NCI-H146 treated with DMSO at 0.1 percent for 48 hours (cell line): ENCODE measurements at regions not wholly inside any gene's neighbourhood (a gene's known extent, or its start where the extent isn't known, plus 50 kb on each side); places are given as distances from the start of the nearest gene placed in this dataset.
"Not testable (repeated sequence)": the region's sequence is repeated elsewhere in the genome, so short reads cannot be mapped to it uniquely, and the experiment has no call there.

ENCODE experiments used
- DNase-seq: peaks from one replicate; lab custom pipeline; 2025; ENCODE audit not compliant: unreplicated experiment; lab: John Stamatoyannopoulos, UW

DNA sequence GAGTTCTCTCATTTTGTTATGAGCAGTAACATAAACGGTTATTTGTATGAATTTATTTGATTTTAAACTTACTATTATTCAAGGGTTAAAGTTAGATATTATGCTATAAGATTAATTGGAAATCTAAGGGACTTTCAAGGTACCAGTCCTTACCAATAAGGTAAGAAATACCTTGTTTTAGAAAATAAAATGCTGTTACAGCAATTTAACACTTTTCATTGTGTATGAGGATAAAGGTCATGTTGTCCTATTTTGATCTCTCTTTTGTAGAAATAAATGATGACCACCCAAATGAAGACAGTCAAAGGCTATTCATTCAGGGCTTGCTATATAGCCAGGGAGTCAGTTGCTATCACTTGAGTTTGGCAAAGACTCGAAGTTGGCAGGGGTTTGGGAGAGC, 1185.9 kb upstream of the GOT2 start:
- DNase-seq, result no peak

DNA sequence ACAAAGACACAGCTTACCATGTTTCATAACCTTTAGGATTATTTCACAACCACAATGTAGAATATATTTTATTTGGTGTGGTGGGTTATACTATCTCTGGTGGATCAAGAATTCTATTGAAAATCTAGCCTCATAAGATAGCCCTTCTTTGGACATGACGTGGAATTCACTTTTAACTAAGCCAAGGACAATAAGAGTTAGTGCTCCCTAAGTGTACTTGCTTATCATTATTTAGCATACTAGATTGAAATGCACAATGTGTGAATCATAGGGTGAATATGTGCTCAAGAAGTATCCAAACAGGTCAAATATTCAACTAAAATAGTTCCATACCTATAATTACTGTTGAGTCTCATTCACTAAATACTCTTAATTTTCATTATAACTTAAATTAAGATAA, 1179.5 kb upstream of the GOT2 start:
- DNase-seq, result no peak

DNA sequence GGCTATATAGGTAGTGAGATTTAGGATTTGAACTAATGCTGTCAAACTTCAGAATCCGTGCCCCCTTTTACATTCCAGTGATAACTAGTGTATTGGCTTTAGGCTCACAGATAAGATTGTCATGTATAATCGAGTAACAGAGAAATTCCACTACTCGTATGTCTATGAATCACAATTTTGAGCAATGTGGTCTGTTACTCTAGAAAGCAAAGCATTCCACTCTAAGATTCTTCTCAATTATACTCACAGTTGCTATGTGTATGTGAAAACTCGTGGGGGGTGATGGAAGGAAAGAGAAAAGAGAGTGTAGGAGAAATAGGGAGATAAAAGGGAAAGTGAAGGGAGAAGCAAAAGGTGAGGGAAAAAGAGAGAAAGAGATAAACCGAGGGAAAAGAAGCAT, 1175.1 kb upstream of the GOT2 start:
- DNase-seq, result no peak

DNA sequence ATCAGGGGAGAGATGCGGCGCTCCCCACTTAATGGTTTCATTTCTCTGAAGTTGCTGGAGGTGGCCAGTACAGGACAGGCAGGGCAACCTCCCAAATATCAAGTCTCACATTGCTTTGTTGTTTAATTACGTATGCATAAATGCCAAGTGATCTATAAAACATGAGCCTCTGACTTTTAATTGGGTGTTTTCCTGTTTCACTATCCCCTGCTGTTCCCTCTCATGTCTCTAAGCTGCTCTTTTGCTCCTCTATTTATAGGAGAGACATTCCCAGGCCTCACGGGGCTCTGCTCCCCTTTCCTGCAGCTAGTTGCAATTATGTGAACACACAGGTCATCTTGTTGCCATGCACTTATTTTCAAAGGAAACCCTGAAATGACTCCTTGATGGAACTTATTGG, 1173.5 kb upstream of the GOT2 start:
- no peak for DNase-seq

DNA sequence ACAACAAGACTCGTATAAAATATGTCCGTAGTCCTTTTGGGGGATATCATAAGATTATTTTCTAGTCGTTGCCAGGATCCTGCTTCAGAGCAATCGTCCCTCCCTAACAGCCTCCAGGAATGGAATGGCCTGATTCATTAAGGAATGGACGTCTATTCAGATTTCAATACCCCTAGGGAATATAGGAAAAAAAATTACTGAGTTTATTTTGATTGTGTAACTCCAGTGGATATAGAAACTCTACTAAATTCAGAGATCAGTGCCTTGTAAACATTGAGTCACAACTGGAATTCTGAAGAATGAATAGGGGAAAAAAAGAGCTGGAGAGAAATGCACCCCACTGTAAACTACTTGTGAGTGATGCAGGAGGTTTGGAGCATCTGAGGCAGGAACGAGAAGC, 1171.5 kb upstream of the GOT2 start:
- no peak for DNase-seq

DNA sequence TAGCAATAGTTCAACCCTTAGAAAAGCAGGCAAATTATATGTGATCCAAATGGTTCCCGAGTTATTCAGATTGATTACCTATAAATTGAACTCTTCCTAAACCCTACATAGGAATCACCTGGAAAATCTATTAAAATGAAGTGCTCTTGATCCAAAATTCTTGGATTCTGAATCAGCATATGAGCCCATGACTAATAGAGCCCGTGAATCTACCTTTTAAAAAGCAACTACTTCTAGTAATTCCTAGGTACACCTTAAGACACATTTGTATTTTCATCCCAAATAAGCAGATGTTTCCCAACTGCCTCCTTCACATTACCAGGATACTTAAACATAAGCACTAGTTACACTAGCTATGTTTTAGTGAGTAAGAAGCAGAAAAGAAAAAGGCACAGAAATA, 1171.0 kb upstream of the GOT2 start:
- DNase-seq, result no peak

DNA sequence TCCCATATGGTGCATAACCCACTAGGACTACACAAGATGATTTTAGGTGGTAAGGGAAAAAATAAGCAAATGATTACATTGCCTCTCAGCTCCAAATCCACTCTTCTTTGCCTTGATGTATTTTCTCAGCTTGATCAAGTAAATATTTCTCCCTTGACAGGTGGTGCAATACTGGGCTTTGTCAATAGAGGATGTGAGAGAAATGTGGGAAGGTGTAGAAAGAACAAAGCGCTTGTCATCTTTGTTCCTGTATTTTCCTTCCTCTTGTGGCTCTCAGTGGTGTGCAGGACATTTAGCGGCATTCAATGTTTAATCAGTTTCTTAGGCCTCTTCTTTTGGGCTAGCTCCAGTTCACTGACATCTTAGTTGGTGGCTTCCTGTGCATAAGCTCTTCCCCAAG, 1165.8 kb upstream of the GOT2 start:
- DNase-seq, result no peak

DNA sequence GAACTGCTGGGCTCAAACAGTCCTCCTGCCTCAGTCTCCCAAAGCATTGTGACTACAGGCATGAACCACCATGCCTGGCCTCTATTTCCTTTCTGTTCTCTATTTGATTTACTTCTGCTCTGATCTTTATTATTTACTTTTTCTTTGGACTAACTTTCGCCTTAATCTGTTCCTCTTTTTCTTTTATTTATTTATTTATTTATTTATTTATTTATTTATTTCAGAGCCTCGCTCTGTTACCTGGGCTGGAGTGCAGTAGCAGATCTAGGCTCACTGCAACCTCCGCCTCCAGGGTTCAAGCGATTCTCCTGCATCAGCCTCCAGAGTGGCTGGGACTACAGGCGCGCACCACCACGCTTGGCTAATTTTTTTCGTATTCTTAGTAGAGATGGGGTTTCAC, 1158.3 kb upstream of the GOT2 start:
- DNase-seq, result no peak

DNA sequence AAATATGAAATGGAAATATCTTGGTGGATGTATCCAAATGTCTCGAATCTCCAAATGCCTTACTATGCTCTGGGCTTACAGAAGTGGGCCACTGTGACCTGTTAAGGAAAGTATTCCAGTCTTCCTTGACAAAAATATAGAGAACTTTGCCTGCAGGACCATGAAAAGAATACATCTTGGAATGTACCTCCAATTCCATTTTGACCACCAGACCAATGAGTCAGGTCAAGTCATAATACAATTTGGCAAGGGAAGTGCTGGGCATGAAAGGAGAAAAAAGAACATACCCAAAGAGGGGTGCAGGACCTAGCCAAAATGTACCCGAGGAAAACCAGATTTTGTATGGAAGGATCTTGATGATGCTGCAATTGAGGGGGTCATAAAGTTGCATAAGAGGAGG, 1153.7 kb upstream of the GOT2 start:
- no peak for DNase-seq

DNA sequence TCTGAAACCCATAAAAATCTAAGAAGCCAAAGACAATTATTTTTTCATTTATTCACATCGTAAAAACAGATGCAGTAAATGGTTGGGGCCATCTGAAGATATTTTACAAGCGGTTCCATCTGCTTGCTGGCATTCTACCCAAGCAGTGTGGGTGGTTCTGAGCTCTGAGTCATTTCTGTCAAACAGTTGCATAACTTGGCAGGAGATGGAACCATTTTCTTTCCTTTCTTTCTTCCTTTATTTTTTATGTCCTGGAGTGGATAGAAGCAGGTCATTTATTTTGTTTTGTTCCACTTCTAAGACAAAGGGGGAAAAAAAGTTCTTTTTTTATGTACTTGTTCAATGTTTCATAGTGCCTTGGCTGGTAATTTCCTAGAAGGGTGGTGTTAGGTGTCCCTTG, 1151.9 kb upstream of the GOT2 start:
- DNase-seq, result no peak

DNA sequence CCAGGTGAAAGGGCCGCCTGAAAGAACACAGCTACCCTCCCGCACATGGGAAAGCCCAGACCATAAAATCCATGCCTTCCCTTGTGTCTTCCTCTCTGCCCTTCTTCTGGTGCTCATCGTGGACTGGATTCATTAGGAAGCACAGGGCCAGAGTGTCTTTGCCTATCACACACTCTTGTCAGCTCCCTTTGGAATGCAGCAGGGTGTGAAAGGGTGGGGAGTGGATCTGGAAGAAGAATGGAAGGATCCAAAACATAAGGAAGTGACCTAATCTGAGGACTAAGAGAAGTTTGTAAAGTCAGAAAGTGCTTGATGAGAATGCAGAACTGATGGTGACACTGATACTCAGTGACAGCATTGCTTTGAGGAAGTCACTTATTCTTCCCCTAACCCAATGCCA, 1147.3 kb upstream of the GOT2 start:
- DNase-seq, result no peak

DNA sequence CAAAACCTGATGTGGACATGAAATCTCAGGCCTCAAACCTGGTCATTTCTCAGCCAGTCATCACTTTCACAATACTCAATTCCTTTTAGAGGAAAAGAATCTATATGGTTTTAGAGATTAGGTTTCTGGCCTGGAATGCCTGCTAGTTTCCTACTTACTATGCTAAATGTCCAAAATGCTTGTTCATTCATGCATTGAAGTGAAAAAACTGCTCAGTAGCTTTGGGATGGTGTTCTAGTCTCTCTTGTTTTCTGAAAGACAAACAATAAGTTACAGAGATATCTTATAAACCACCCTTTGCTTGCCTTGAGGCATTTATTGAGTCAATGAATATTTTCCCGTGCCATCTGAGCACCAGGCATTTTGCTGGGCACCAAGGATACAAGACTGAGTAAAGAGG, 1146.5 kb upstream of the GOT2 start:
- no peak for DNase-seq

DNA sequence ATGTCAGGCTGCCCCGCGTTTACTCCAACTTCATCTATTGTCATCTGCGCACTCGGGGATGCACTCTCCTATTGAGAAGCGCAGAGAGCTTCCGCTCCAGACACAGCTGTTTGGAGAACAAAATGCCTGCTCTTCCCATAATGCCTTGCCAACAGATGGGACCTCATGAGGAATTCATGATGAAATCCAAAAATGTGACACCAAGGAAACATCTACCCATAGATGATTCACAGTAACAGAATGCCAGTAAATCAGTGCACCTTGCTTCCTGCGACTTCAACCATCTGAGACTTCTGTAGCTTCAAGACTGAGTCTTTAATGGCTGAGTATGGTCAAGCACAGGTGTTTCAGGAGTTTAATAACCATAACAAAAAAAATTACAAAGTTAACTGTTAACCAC, 1144.9 kb upstream of the GOT2 start:
- DNase-seq, result no peak

DNA sequence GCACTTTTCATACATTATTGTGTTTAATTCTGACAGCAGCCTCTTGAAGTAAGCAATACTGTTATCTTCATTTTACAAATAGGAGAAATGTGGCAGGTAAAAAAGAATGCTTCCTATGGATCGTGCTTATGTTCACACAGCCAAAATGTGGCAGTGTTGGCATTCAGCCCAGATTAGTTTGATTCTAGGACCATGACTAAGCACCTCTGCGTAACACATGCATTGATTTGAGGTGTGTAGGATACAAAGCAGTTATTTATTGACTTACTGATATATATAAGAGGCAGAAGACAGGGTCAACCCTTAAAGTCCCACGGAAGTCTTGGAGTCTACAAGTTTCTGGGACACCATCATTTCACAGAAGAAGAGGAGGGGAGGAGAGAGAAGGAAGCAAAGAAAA, 1144.4 kb upstream of the GOT2 start:
- no peak for DNase-seq

DNA sequence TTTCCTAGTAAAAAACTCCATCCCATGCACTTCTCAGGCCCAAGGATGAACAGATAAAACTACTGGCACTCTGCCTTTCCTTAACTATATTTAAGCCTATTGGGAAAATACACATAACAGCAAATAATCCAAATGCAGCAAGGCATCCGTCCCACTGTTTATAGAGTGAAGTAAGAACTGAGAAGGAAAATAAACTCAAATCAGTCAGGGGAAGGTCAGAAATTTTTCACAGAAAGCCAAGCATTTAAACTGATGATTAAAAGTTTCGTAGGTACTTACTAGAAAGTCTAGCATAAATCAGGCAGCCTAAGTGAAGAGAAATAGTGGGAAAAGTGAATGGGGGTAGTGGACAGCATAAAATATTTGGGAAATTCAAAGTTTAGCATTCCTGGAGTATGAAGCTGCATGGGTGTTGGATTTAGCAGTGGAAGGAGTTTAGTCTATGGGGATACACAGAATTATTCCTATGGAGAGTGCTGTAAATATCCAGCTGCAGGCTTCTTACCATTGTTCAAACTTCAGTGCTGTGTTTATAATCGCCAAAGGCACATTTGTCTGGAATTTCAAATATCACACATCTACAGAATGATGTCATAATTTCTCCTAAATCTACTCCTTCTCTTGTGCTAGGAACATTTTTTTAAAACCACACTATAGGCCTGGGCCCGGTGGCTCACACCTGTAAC, 1131.0 kb upstream of the GOT2 start:
- DNase-seq, result no peak

DNA sequence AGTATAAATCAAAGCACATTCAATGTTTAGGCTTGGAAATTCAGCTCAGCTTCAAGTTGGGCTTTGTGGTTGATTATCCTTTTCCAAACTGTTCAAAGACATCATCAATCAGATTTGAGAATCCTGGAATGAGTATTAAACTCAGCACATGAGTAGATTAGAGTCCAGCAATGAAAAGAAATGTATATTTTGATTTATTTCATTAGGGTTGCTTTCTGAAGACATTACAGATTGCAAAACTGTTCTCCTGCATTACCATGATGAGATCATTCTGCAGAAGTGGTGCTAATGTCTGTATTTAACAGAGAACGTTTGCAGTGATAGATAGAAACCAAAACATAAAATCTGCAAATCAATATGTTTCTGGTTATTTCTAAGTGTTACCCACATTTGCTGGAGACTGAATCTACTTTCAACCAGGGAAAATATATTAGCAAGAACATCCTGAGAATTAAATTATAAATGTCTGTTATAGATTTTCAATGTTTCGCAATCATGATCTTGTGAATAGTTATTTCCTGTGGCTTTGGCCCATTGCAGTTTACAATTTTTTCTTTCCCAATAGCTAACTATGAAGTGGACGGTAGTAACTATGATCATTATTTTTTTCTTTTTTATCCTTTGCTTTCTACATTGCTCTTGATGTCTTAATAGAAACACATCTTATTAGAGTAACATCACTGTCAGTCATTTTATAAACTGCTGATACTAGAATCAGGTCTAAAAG, 1125.7 kb upstream of the GOT2 start:
- no peak for DNase-seq

DNA sequence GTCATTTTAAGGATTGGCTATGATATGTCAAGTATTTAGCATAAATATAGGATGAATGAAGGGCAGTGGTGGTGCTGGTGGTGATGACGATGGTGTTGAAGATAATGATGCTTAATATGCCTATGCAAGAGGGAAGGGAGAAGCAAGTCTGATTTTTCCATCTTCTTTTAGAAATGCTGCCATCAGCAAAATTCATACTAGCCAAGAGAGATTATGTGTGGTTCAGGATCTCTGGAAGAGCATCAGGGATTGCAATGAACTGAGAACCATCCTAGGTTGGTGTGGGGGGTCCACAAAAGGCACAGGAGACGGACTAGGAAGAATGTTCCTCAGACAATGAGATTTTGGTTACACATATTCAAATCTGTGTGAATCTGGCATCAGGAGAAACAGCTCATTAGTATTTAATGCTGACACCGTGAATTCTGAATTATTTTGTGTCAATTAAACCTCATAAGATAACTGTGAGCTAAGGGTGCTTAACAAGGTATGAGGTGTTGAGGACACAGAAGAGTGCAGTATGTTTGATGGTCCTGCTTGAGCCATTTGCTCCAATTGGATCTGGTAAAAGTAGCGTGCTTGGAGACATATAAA, 1120.8 kb upstream of the GOT2 start:
- no peak for DNase-seq

DNA sequence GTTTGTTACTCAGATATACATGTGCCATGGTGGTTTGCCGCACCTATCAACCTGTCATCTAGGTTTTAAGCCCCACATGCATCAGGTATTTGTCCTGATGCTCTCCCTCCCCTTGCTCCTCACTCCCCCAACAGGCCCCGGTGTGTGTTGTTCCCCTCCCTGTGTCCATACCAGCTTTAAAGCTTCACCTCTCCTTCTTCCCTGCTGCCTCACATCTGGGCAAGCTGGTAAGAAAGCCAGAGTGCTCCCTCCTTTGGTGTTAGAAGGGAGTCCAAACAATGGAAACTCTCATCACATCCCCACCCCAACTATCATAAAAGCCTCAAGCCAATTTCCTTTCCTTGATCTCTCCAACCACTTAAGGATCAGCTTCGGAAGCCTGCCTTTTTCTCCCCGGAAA, 1115.6 kb upstream of the GOT2 start:
- DNase-seq, result no peak

DNA sequence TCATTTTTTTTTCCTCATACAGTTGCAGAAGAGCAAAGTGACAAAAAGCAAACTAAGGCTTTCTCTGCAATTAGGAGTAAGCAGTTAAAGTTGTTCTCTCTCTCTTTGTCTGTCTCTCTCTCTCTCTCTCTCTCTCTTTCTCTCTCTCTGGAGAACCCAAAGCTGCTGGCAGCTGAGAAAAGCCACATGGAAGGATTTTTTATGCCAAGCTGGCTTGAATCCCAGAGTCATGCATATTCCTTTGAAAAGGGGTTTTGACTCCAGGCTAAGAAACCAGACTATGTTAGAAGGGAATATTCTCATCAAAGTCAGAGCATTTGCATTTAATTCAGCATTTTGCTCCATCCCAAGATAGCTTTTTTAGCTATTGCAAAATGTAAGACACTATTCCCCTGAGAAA, 1114.2 kb upstream of the GOT2 start:
- no peak for DNase-seq

DNA sequence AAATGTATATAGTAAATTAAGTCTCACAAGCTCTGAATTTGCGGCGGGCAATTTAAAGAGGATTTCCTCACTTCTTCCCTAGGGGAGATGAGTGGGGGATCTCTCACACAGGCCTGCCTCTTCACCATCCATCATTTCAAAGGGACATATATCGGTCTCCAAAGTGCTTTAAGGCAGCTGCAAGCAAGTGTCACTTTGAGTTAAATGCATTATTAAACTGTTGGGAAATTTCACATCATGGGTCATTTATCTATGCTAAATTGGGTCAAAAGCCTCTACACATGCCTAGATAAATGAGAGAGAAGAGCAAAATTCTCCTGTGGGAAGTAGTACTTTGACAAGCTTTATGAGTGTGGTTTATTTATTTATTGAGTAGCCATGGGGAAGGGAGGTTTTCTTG, 1106.1 kb upstream of the GOT2 start:
- no peak for DNase-seq

DNA sequence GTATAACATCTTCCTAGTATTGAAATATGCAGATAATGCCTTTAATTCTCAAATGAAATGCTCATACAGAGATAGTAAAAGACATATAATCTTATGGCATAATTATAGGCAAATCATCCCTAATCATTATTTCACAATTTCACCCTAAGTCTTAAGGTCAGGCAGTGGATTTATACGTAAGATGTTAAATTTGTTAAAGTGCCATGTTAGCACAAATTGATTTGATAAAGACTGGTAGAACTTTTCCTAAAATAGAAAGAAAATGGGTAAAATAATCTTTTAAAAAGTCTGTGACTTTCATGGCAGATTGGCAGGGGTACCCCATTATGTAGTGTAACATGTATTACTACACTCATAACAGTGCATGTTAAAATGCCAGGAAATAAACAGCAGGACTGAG, 1092.7 kb upstream of the GOT2 start:
- DNase-seq, result no peak

DNA sequence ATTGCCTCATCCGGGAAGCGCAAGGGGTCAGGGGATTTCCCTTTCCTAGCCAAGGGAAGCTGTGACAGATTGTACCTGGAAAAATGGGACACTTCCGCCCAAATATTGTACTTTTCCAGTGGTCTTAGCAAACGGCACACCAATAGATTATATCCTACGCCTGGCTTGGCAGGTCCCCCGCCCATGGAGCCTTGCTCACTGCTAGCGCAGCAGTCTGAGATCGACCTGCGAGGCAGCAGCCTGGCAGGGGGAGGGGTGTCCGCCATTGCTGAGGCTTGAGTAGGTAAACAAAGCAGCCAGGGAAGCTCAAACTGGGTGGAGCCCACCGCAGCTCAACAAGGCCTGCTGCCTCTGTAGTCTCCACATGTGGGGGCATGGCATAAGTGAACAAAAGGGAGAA, 1075.4 kb upstream of the GOT2 start:
- not testable (repeated sequence) for DNase-seq

DNA sequence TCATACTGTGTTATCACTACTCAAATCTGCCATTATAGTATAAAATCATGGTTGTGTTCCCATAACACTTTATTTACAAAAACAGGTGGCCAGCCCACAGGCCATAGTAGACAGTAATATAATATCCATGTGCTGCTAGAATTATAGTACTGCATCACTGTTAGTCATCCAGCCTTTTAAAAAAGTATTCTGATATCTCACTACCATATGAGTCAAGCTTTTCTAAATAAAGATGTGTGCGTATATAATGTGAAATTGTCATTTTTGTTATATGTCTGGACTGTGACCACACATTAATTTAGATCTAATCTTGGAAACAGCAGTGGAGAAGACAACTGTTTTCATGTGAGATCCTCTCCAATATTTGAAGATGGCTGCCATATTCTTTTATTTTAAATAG, 1049.1 kb upstream of the GOT2 start:
- no peak for DNase-seq
